ENCODE measurements at regions not wholly inside any gene's neighbourhood (a gene's known extent, or its start where the extent isn't known, plus 50 kb on each side); places are given as distances from the start of the nearest gene placed in this dataset.

DNA sequence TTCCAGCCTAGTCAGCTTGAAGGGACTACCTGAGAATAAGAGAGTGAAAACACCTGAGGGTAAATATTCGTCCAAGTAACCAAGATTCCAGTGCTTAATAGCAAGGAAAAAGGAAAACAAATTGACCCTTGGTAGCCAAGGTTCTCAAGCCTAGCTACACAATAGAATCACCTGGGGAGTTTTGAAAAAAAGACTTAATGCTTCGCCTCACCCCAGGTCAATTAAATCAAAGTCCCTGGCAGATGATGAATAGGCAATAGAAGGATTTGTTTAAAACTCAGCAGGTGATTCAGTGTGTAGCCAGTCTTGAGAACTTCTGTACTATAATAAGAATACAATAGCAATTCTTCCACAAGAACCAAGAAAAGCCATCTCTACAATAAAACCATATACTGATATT is 500.2 kb downstream of the XIRP2 start:
- TF ChIP-seq EZH2phosphoT487 (IDR thresholded peaks at IDR 0.05; ENCODE audit: insufficient read depth, low read depth): no peak
- TF ChIP-seq EZH2 (IDR thresholded peaks at IDR 0.05; ENCODE audit: insufficient read depth, poor library complexity, severe bottlenecking): no peak

All from GM23248 (cell line).